ENCODE measurements at regions not wholly inside any gene's neighbourhood (a gene's known extent, or its start where the extent isn't known, plus 50 kb on each side); places are given as distances from the start of the nearest gene placed in this dataset.

- no peak for TF ChIP-seq CTCF (IDR thresholded peaks at IDR 0.05)
- TF ChIP-seq EP300 (IDR thresholded peaks at IDR 0.05): no peak
- TF ChIP-seq POLR2A (IDR thresholded peaks at IDR 0.05): no peak
- TF ChIP-seq POLR2AphosphoS5 (IDR thresholded peaks at IDR 0.05): no peak
These were observed 112.6 kb upstream of the PJA2 start for GRCh38 chr5:109522404-109522803.
